Epithelial cell of proximal tubule (primary cell): ENCODE measurements at regions not wholly inside any gene's neighbourhood (a gene's known extent, or its start where the extent isn't known, plus 50 kb on each side); places are given as distances from the start of the nearest gene placed in this dataset.

Source experiments
- DNase-seq: peaks from one replicate; pipeline ENCODE4 v3.0.0-alpha.2; 2011; ENCODE audit warnings: low read depth
- H3K4me3 ChIP-seq: 2 replicates; pipeline ENCODE4 v1.5.1; 2011; ENCODE audit warnings: low read depth, mild to moderate bottlenecking, low read length
- CTCF ChIP-seq: conservative IDR thresholded peaks from 2 replicates; pipeline ENCODE4 v1.5.1; 2012; ENCODE audit warnings: low read depth, mild to moderate bottlenecking, low read length

GRCh38 chr4:104735174-104735573, 240.5 kb upstream of the CXXC4 start:
- DNase-seq, result no peak

GRCh38 chr4:104740161-104740560, 245.5 kb upstream of the CXXC4 start:
- no peak for DNase-seq
- TF ChIP-seq CTCF, result no peak

More at GRCh38 chr4:104735174-104735573, 240.5 kb upstream of the CXXC4 start:
- TF ChIP-seq CTCF, result no peak
- no peak overlapping the region for H3K4me3 ChIP-seq

GRCh38 chr4:104743215-104743653, 248.5 kb upstream of the CXXC4 start:
- no peak for TF ChIP-seq CTCF
- no peak for DNase-seq

More at GRCh38 chr4:104740161-104740560, 245.5 kb upstream of the CXXC4 start:
- no peak overlapping the region for H3K4me3 ChIP-seq

GRCh38 chr4:104747635-104748034, 252.9 kb upstream of the CXXC4 start:
- no peak for TF ChIP-seq CTCF
- DNase-seq, result no peak
- no peak overlapping the region for H3K4me3 ChIP-seq

More at GRCh38 chr4:104743215-104743653, 248.5 kb upstream of the CXXC4 start:
- H3K4me3 ChIP-seq, result no peak overlapping the region

- DNase-seq, result no peak
- no peak overlapping the region for H3K4me3 ChIP-seq
- no peak for TF ChIP-seq CTCF
Observed at GRCh38 chr4:104749062-104749461, 254.4 kb upstream of the CXXC4 start.

- TF ChIP-seq CTCF, result no peak
- DNase-seq, result no peak
- H3K4me3 ChIP-seq, result no peak overlapping the region
Observed at GRCh38 chr4:104750008-104750407, 255.3 kb upstream of the CXXC4 start.

- no peak for TF ChIP-seq CTCF
- DNase-seq, result no peak
- H3K4me3 ChIP-seq, result no peak overlapping the region
Observed at GRCh38 chr4:104751468-104751867, 256.8 kb upstream of the CXXC4 start.
